GM23248 (cell line): ENCODE measurements at regions not wholly inside any gene's neighbourhood (a gene's known extent, or its start where the extent isn't known, plus 50 kb on each side); places are given as distances from the start of the nearest gene placed in this dataset.
"Not testable (repeated sequence)": the region's sequence is repeated elsewhere in the genome, so short reads cannot be mapped to it uniquely, and the experiment has no call there.

Experiments
- DNase-seq: peaks from one replicate; pipeline ENCODE4 v3.0.0-alpha.2; 2015
- H2AFZ ChIP-seq: fragments of 200-600 bp; sonication (generic); 2 replicates; pipeline ENCODE4 v1.6.1; 2016; ENCODE audit warnings: antibody characterized with exemption
- H3F3A ChIP-seq: fragments of 200-600 bp; sonication (generic); 2 replicates; pipeline ENCODE4 v1.6.1; 2016; ENCODE audit warnings: mild to moderate bottlenecking, antibody characterized with exemption, mixed run types; ENCODE audit not compliant: insufficient read depth
- H3K27ac ChIP-seq: fragments of 200-600 bp; sonication (generic); 2 replicates; pipeline ENCODE4 v1.5.1; 2016; ENCODE audit warnings: mild to moderate bottlenecking
- H3K27me3 ChIP-seq: fragments of 200-600 bp; sonication (generic); replicated peaks from 2 replicates; pipeline ENCODE4 v1.6.1; 2016; ENCODE audit warnings: mild to moderate bottlenecking; ENCODE audit not compliant: insufficient read depth
- H3K36me3 ChIP-seq: fragments of 200-600 bp; sonication (generic); 2 replicates; pipeline ENCODE4 v1.6.1; 2016; ENCODE audit warnings: low read depth, mild to moderate bottlenecking
- H3K4me1 ChIP-seq: fragments of 200-600 bp; sonication (generic); 2 replicates; pipeline ENCODE4 v1.6.1; 2016; ENCODE audit warnings: mild to moderate bottlenecking; ENCODE audit not compliant: insufficient read depth
- H3K4me2 ChIP-seq: fragments of 200-600 bp; sonication (generic); one replicate; pipeline ENCODE4 v1.6.1; 2016; ENCODE audit warnings: mild to moderate bottlenecking; ENCODE audit not compliant: unreplicated experiment
- H3K4me3 ChIP-seq: fragments of 200-600 bp; sonication (generic); 2 replicates; pipeline ENCODE4 v1.5.1; 2016; ENCODE audit warnings: mild to moderate bottlenecking
- H3K79me2 ChIP-seq: fragments of 200-600 bp; sonication (generic); 2 replicates; pipeline ENCODE4 v1.6.1; 2016; ENCODE audit warnings: mild to moderate bottlenecking; ENCODE audit not compliant: insufficient read depth
- H3K9ac ChIP-seq: fragments of 200-600 bp; sonication (generic); 2 replicates; pipeline ENCODE4 v1.6.1; 2016; ENCODE audit warnings: mild to moderate bottlenecking
- H3K9me2 ChIP-seq: fragments of 200-600 bp; sonication (generic); 2 replicates; pipeline ENCODE4 v1.6.1; 2016; ENCODE audit warnings: mixed run types, mild to moderate bottlenecking, moderate library complexity; ENCODE audit not compliant: insufficient read depth
- H3K9me3 ChIP-seq: fragments of 200-600 bp; sonication (generic); one replicate; pipeline ENCODE4 v1.6.1; 2017; ENCODE audit warnings: low read depth
- H4K20me1 ChIP-seq: fragments of 200-600 bp; sonication (generic); 2 replicates; pipeline ENCODE4 v1.6.0; 2016; ENCODE audit not compliant: insufficient read depth
- EZH2 ChIP-seq: fragments of 200-600 bp; sonication (generic); IDR thresholded peaks from 2 replicates; pipeline ENCODE4 v1.6.1; 2018; ENCODE audit warnings: antibody characterized with exemption, mild to moderate bottlenecking; ENCODE audit not compliant: insufficient read depth, poor library complexity, severe bottlenecking
- EZH2phosphoT487 ChIP-seq: fragments of 200-600 bp; sonication (generic); IDR thresholded peaks from 2 replicates; pipeline ENCODE4 v1.6.1; 2018; ENCODE audit warnings: antibody characterized with exemption, moderate library complexity, mild to moderate bottlenecking, low read depth; ENCODE audit not compliant: insufficient read depth
- WGBS, 2 experiments: methylation state at CpG; one replicate each; pipeline ENCODE4 v1.1.6; 2015 to 2017; ENCODE audit warnings: low lambda C conversion rate in 2 of 2, low coverage in 1 of 2; ENCODE audit errors: missing lambda C conversion rate in 2 of 2; 5-methylcytosine and 5-hydroxymethylcytosine counted together
- in situ Hi-C: fragments of 300-500 bp; cut with MboI; formaldehyde crosslinking; loops from 2 replicates; pipeline ENCODE4 v1.15.0; 2020

DNA sequence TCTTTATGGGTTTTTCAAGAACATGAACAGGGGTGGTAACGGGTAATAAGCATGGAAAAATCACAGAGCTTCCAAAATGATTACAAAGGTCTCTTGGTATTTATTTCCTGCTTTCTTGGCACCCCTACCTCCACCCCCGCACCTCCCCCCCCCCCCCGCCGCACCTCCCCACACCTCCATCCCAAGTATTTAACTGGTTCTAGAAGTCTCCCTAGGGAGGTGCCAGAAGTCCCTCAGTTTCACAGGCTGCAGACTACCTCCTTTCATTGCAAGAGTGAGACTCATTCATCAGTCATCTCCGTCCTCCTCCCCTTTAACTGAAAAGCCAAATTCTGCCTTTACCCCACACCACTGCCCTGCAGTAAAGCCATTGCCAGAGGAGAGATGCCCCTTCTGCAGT is 169.4 kb downstream of the ALDH1A2 start:
- no peak overlapping the region for H3K9ac ChIP-seq
- H3F3A ChIP-seq = no peaks in the 10 kb centered on the region
- in situ Hi-C loops = no loop called here
- H3K9me2 ChIP-seq = no peaks in the 10 kb centered on the region
- no peaks in the 10 kb centered on the region for H4K20me1 ChIP-seq
- WGBS, 2 experiments = 76 to 88% methylated on average over 2 to 5 of the region's 5 CpGs
- no peaks in the 10 kb centered on the region for H3K27me3 ChIP-seq
- H3K27ac ChIP-seq = no peak overlapping the region
- no peak overlapping the region for H3K4me3 ChIP-seq
- H3K4me2 ChIP-seq = no peak overlapping the region
- DNase-seq = no peak
- H3K9me3 ChIP-seq = no peaks in the 10 kb centered on the region
- no peaks in the 10 kb centered on the region for H3K4me1 ChIP-seq
- H2AFZ ChIP-seq = no peak overlapping the region
- no peaks in the 10 kb centered on the region for H3K36me3 ChIP-seq
- no peaks in the 10 kb centered on the region for H3K79me2 ChIP-seq
- no peak for TF ChIP-seq EZH2
- TF ChIP-seq EZH2phosphoT487 = no peak

DNA sequence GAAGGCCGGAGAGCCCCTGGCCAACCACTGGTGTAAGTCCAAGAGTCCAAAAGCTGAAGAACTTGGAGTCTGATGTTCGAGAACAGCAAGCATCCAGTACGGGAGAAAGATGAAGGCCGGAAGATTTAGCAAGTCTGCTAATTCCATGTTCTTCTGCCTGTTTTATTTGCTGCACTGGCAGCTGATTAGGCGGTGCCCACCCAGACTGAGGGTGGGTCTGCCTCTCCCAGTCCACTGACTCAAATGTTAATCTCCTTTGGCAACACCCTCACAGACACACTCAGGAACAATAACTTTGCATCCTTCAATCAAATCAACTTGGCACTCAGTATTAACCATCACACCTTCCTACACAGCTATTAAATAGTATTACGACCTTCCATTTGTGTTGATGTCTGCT is 168.6 kb downstream of the ALDH1A2 start:
- H3K27ac ChIP-seq, H3K9ac ChIP-seq, H3K4me1 ChIP-seq, H3F3A ChIP-seq, H3K79me2 ChIP-seq, H3K27me3 ChIP-seq, in situ Hi-C loops, H3K9me2 ChIP-seq, H3K36me3 ChIP-seq, H2AFZ ChIP-seq, H3K4me2 ChIP-seq, DNase-seq, H3K9me3 ChIP-seq, H4K20me1 ChIP-seq, H3K4me3 ChIP-seq: not testable (repeated sequence)
- WGBS, 2 experiments = 76 to 82% methylated on average over 6 of the region's 6 CpGs

DNA sequence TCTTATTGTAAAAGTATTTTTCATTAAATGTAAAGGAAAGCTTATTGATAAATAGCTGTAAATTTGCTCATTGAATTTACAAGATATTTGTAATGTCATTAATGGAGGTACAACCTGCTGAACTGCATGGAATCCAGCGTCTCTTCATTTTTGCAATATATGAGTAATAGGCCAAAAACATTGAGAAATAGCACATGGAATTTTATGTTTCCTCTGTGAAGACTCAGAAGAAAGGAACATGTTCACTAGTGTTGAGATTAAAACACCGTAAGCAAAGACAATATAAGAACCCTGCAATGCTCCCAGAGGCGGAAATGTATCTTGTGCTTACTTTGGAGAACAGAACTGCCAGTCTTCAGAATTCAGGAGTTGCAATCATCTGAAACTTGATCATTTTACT is 167.6 kb downstream of the ALDH1A2 start:
- Histone ChIP-seq H3K9me3 (no peaks in the 10 kb centered on the region), H3K4me2 (no peak overlapping the region), H3K27ac (no peak overlapping the region), H3F3A (no peaks in the 10 kb centered on the region), H3K27me3 (no peaks in the 10 kb centered on the region), H2AFZ (no peak overlapping the region), H3K36me3 (no peaks in the 10 kb centered on the region), H4K20me1 (no peaks in the 10 kb centered on the region), H3K79me2 (no peaks in the 10 kb centered on the region), H3K9ac (no peak overlapping the region), H3K9me2 (no peaks in the 10 kb centered on the region), H3K4me3 (no peak overlapping the region), H3K4me1 (no peaks in the 10 kb centered on the region)
- 81 to 88% methylated on average over 3 of the region's 3 CpGs for WGBS, 2 experiments
- no peak for DNase-seq
- TF ChIP-seq EZH2 (no peak), EZH2phosphoT487 (no peak)
- in situ Hi-C loops = no loop called here

GRCh38 chr15:57902155-57902554 is 163.4 kb downstream of the ALDH1A2 start:
- H3K27ac ChIP-seq = no peak overlapping the region
- H3K4me2 ChIP-seq = no peak overlapping the region
- no peaks in the 10 kb centered on the region for H3K79me2 ChIP-seq
- in situ Hi-C loops = no loop called here
- H3K9me2 ChIP-seq = no peaks in the 10 kb centered on the region
- H3K27me3 ChIP-seq = no peaks in the 10 kb centered on the region; the same call in none of the 2 replicates
- no peaks in the 10 kb centered on the region for H3F3A ChIP-seq
- H4K20me1 ChIP-seq = no peaks in the 10 kb centered on the region
- no peaks in the 10 kb centered on the region for H3K9me3 ChIP-seq
- H3K36me3 ChIP-seq = no peaks in the 10 kb centered on the region
- no peak overlapping the region for H3K9ac ChIP-seq
- no peaks in the 10 kb centered on the region for H3K4me1 ChIP-seq
- H2AFZ ChIP-seq = no peak overlapping the region
- H3K4me3 ChIP-seq = no peak overlapping the region
- TF ChIP-seq EZH2phosphoT487 = no peak
- no peak for TF ChIP-seq EZH2
- 69 to 80% methylated on average over 1 of the region's 1 CpG for WGBS, 2 experiments
- DNase-seq = no peak
